GM10847 (cell line): ENCODE measurements at regions not wholly inside any gene's neighbourhood (a gene's known extent, or its start where the extent isn't known, plus 50 kb on each side); places are given as distances from the start of the nearest gene placed in this dataset.

Experiments
- POLR2A ChIP-seq: IDR thresholded peaks from 2 replicates; pipeline ENCODE4 v1.6.1; 2011; ENCODE audit not compliant: insufficient read length; ENCODE audit errors: extremely low read depth

GRCh38 chr13:33752597-33752996 lies 65.4 kb upstream of the RFC3 start:
- TF ChIP-seq POLR2A: no peak

DNA sequence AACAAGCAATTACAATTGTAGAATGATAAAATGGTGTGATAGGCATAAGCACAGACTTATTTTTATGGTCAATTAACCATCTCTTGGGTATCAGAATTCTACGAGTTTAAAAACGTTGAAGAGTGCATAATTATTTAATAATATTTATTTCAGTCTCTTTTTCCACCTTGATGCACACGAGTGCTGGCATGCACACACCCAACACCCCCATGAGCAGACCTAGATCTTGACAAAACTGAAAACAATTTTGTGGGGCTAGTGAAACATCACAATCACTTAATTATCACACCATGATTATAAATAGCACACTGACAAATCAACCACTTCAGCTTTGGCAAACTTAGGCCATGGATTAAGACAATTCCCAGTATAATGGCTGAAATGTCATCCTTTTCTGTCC lies 61.0 kb upstream of the RFC3 start:
- TF ChIP-seq POLR2A: no peak

- no peak for TF ChIP-seq POLR2A
Observed at GRCh38 chr13:33757713-33758112, 60.2 kb upstream of the RFC3 start.

- no peak for TF ChIP-seq POLR2A
Observed at GRCh38 chr13:33758113-33758512, 59.8 kb upstream of the RFC3 start.

- TF ChIP-seq POLR2A: no peak
Observed at GRCh38 chr13:33761740-33762139, 56.2 kb upstream of the RFC3 start.

DNA sequence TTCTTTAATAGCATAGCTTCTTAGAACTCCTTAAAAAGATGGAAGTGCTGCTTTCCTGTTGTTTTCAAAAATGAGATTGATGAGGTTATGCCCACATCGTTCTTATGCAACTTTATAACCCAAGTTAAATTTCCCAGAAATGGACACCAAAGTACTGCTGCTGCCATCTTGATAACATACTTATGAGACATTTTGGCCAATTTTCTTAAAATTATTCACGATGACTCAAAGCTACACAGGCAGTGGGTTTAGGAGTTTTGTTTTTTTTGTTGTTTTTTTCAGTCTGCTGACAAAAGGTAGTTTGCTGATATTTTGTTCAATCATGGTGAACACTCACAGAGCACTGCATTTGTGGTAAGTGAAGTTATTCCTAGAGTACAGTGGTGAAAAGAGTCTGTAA lies 54.9 kb upstream of the RFC3 start:
- no peak for TF ChIP-seq POLR2A

- no peak for TF ChIP-seq POLR2A
Observed at GRCh38 chr13:33764716-33765115, 53.2 kb upstream of the RFC3 start.

DNA sequence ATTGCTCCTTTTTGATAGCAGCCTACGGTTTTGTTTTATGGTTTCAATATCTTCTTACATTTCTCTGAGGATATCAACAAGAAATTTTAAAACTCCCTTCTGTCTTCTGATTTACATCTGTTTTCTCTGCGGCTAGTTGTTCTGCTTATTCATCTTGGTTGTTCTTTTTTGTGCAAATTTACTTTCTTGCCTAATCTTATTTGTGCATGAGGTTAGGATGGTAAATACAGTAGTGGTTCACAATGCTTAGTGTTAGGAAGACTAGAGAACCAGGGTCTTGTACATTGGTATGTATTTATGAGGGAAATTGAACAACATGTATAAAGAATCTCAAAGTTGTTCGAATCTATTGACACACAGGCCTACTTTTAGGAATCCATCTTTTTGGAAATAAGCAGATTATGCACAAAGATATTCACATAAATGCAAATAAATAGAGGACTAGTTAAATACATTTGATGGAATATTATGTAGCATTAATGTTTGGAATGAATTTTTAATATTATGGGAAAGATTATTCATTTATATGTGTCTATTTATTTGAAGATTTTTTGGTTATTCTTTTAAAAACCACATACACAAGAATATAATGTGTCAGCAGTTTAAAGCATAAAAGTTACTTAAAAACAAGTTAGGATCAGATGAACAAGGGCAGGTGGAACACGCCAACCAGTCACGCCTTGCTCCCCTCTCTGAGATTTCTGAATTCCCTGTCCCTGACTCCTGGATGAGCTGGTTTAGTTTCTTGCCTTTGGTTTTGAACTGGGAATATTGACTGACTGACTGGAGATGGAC lies 51.4 kb upstream of the RFC3 start:
- no peak for TF ChIP-seq POLR2A

DNA sequence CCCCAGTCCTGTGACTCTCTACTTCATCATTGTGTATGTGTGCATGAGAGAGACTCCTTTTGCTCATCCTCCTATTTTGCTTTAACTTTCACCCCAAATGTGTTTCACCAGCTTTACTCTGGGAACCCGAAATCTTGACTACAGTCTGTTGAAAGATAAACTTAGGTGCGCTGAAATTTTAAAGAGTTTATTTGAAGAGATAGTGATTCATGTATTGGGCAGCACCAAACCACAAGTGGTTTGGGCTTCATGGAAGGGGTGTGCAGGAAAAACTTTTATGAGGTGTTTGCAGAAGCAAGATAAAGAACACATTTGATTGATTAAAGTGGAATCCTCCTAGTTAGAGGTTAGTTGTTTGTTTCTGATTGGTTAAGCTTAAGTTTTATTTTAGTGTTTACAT lies 50.8 kb upstream of the RFC3 start:
- no peak for TF ChIP-seq POLR2A
